ENCODE measurements at regions not wholly inside any gene's neighbourhood (a gene's known extent, or its start where the extent isn't known, plus 50 kb on each side); places are given as distances from the start of the nearest gene placed in this dataset.

DNA sequence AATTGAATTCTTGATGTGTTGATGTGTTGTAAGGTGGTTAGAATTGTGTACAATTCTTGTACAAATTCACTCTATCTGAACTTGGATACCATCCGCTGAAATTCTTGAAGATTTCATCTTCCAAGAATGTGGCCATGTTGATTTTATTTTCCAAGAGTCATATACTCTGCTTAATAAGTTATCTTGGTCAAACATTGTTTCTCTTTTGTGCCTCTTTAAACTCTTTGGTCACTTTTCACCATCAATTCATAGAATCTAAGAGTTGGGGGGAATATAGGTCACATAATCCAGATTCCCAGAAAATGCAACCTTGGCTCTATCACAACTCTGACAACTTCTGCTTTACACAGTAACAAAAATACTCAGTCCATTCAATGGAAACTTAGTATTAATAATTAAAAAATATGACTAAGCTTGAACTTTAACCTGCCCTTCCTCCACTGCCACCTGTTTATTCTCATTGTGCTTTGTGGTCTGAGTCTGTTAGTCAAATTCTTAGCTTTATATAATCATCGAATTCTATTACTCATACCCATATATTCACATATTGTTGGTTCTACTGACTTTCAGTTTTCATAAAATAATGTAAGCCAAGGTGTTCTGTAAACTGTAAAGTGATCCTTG lies 373.2 kb downstream of the LMO7 start:
- H3K27ac ChIP-seq, result no peak overlapping the region
- TF ChIP-seq, protein P1, sequence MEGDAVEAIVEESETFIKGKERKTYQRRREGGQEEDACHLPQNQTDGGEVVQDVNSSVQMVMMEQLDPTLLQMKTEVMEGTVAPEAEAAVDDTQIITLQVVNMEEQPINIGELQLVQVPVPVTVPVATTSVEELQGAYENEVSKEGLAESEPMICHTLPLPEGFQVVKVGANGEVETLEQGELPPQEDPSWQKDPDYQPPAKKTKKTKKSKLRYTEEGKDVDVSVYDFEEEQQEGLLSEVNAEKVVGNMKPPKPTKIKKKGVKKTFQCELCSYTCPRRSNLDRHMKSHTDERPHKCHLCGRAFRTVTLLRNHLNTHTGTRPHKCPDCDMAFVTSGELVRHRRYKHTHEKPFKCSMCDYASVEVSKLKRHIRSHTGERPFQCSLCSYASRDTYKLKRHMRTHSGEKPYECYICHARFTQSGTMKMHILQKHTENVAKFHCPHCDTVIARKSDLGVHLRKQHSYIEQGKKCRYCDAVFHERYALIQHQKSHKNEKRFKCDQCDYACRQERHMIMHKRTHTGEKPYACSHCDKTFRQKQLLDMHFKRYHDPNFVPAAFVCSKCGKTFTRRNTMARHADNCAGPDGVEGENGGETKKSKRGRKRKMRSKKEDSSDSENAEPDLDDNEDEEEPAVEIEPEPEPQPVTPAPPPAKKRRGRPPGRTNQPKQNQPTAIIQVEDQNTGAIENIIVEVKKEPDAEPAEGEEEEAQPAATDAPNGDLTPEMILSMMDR (conservative IDR thresholded peaks at IDR 0.05), result no peak

DNA sequence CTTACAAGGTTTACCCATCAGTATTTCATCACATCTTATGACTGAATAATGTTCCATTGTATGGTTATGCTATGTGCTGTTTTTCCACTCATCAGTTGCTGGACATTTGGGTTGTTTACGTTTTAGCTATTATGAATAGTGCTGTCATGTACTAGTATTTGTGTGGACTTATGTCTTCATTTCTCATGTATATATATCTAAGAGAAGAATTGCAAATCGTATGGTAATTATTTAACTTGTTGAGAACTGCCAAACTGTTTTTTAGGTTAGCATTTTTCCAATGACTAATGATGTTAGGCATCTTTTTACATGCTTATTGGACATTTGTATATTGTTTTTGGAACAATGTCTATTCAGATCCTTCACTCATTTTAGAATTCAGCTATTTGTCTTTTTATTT lies 368.3 kb downstream of the LMO7 start:
- H3K27ac ChIP-seq, result no peak overlapping the region
- TF ChIP-seq, protein P1 (conservative IDR thresholded peaks at IDR 0.05), result no peak

GRCh38 chr13:76000131-76000530 lies 364.0 kb downstream of the LMO7 start:
- TF ChIP-seq, protein P1 (conservative IDR thresholded peaks at IDR 0.05), result no peak
- H3K27ac ChIP-seq, result no peak overlapping the region

DNA sequence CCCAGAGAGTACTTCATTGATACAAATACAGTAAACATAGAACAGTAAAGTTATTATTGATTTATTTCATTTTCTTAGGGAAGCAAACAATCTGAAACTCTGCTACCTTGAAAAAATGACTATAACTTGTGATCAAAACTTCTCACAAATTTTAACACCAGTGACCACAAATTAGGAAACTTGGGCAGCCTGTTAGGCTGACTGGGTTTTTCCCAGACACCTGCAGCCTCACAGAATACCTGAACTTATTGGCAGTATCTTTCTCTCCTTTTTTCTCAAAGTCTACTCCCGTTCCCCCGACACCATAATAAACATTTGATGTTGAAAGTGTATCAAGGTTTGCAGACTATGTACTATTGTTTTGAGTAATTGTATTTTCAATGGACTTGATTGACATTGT lies 360.5 kb downstream of the LMO7 start:
- no peak overlapping the region for H3K27ac ChIP-seq
- TF ChIP-seq, protein P1 (conservative IDR thresholded peaks at IDR 0.05), result no peak

- H3K27ac ChIP-seq, result no peak overlapping the region
- TF ChIP-seq, protein P1 (conservative IDR thresholded peaks at IDR 0.05), result no peak
Observed at GRCh38 chr13:75995966-75996365, 359.8 kb downstream of the LMO7 start.

GRCh38 chr13:75993823-75994222 lies 357.7 kb downstream of the LMO7 start:
- TF ChIP-seq, protein P1 (conservative IDR thresholded peaks at IDR 0.05), result no peak
- H3K27ac ChIP-seq, result no peak overlapping the region

GRCh38 chr13:75993241-75993640 lies 357.1 kb downstream of the LMO7 start:
- no peak overlapping the region for H3K27ac ChIP-seq
- TF ChIP-seq, protein P1 (conservative IDR thresholded peaks at IDR 0.05), result no peak

Measured in VCaP (cell line).